Mesenchymal stem cell (in vitro differentiated cells and primary cell): ENCODE measurements at regions not wholly inside any gene's neighbourhood (a gene's known extent, or its start where the extent isn't known, plus 50 kb on each side); places are given as distances from the start of the nearest gene placed in this dataset.
"Not testable (repeated sequence)": the region's sequence is repeated elsewhere in the genome, so short reads cannot be mapped to it uniquely, and the experiment has no call there.

Source experiments
- DNase-seq: peaks from one replicate; pipeline ENCODE4 v3.0.0-alpha.2; 2013
- H2AFZ ChIP-seq: one replicate; pipeline ENCODE4 v1.6.1; 2013; ENCODE audit warnings: low read depth, mild to moderate bottlenecking, control low read depth, inconsistent platforms, low read length, moderate library complexity
- H2AK5ac ChIP-seq: 2 replicates; pipeline ENCODE4 v1.6.1; 2013; ENCODE audit warnings: low read length, moderate library complexity, mild to moderate bottlenecking, inconsistent platforms; ENCODE audit not compliant: severe bottlenecking
- H2BK120ac ChIP-seq: one replicate; pipeline ENCODE4 v1.6.1; 2013; ENCODE audit warnings: low read depth, mild to moderate bottlenecking, inconsistent platforms, low read length, moderate library complexity
- H2BK12ac ChIP-seq, 2 experiments: one replicate each; pipeline ENCODE4 v1.6.1; 2013; ENCODE audit warnings: inconsistent platforms in 2 of 2, low read length in 2 of 2, mild to moderate bottlenecking in 2 of 2, moderate library complexity in 2 of 2, control low read depth in 1 of 2
- H2BK15ac ChIP-seq: one replicate; pipeline ENCODE4 v1.6.1; 2013; ENCODE audit warnings: mild to moderate bottlenecking, low read depth, inconsistent platforms; ENCODE audit not compliant: poor library complexity, severe bottlenecking
- H2BK5ac ChIP-seq: 2 replicates; pipeline ENCODE4 v1.6.1; 2013; ENCODE audit warnings: low read depth, mild to moderate bottlenecking, low read length, control low read depth, inconsistent platforms; ENCODE audit not compliant: poor library complexity, severe bottlenecking
- H3K14ac ChIP-seq, 2 experiments: one replicate each; pipeline ENCODE4 v1.6.1; 2013; ENCODE audit warnings: inconsistent platforms in 2 of 2, low read length in 2 of 2, control low read depth in 1 of 2, mild to moderate bottlenecking in 1 of 2, moderate library complexity in 1 of 2
- H3K18ac ChIP-seq, 2 experiments: one replicate each; pipeline ENCODE4 v1.6.1; 2013; ENCODE audit warnings: inconsistent platforms in 2 of 2, low read length in 2 of 2, control low read depth in 1 of 2, low read depth in 1 of 2, mild to moderate bottlenecking in 1 of 2
- H3K23ac ChIP-seq, 2 experiments: one replicate each; pipeline ENCODE4 v1.6.1; 2013; ENCODE audit warnings: inconsistent platforms in 2 of 2, low read length in 2 of 2, mild to moderate bottlenecking in 2 of 2, moderate library complexity in 2 of 2, control low read depth in 1 of 2
- H3K27ac ChIP-seq: 2 replicates; pipeline ENCODE4 v1.5.1; 2013; ENCODE audit warnings: mild to moderate bottlenecking, moderate library complexity, low read length, control low read depth, inconsistent platforms; ENCODE audit not compliant: poor library complexity, severe bottlenecking
- H3K27me3 ChIP-seq, 2 experiments: 2 replicates each; pipeline versions ENCODE4 v1.6.1 to v1.7.0; 2013; ENCODE audit warnings: low read length in 2 of 2, mild to moderate bottlenecking in 2 of 2, moderate library complexity in 2 of 2, control low read depth in 1 of 2, inconsistent platforms in 1 of 2; ENCODE audit not compliant: control insufficient read depth in 1 of 2, insufficient read depth in 1 of 2
- H3K36me3 ChIP-seq, 2 experiments: 2 replicates each; pipeline versions ENCODE4 v1.6.1 to v1.7.0; 2013; ENCODE audit warnings: low read length in 2 of 2, control low read depth in 1 of 2, inconsistent platforms in 1 of 2, low read depth in 1 of 2, mild to moderate bottlenecking in 1 of 2; ENCODE audit not compliant: insufficient read depth in 2 of 2, control insufficient read depth in 1 of 2
- H3K4ac ChIP-seq, 2 experiments: one replicate each; pipeline ENCODE4 v1.6.1; 2013; ENCODE audit warnings: inconsistent platforms in 2 of 2, low read length in 2 of 2, mild to moderate bottlenecking in 2 of 2, moderate library complexity in 2 of 2, control low read depth in 1 of 2, low read depth in 1 of 2
- H3K4me1 ChIP-seq: 2 replicates; pipeline ENCODE4 v1.6.1; 2013; ENCODE audit warnings: low read depth, low read length, control low read depth; ENCODE audit not compliant: control insufficient read depth, insufficient read depth
- H3K4me2 ChIP-seq: 2 replicates; pipeline ENCODE4 v1.6.1; 2013; ENCODE audit warnings: low read length, mild to moderate bottlenecking, inconsistent platforms; ENCODE audit not compliant: poor library complexity, severe bottlenecking
- H3K4me3 ChIP-seq, 2 experiments: 2 replicates each; pipeline versions ENCODE4 v1.5.1 to v1.7.0; 2013; ENCODE audit warnings: low read length in 2 of 2, mild to moderate bottlenecking in 2 of 2, control low read depth in 1 of 2, low read depth in 1 of 2; ENCODE audit not compliant: insufficient read depth in 1 of 2
- H3K79me1 ChIP-seq: replicated peaks from 2 replicates; pipeline ENCODE4 v1.6.1; 2013; ENCODE audit warnings: mild to moderate bottlenecking, control low read depth, low read length, inconsistent platforms; ENCODE audit not compliant: poor library complexity, severe bottlenecking
- H3K9ac ChIP-seq: 2 replicates; pipeline ENCODE4 v1.7.0; 2013; ENCODE audit warnings: mild to moderate bottlenecking, low read length, moderate library complexity
- H3K9me3 ChIP-seq: 2 replicates; pipeline ENCODE4 v1.7.0; 2013; ENCODE audit warnings: mild to moderate bottlenecking, low read length; ENCODE audit not compliant: control insufficient read depth
- H4K8ac ChIP-seq: one replicate; pipeline ENCODE4 v1.6.1; 2013; ENCODE audit warnings: inconsistent platforms, mild to moderate bottlenecking, low read length, moderate library complexity
- H4K91ac ChIP-seq: one replicate; pipeline ENCODE4 v1.6.1; 2013; ENCODE audit warnings: mild to moderate bottlenecking, low read length, inconsistent platforms
- WGBS: methylation state at CpG from one replicate; pipeline ENCODE4 v1.1.7; 2013; ENCODE audit warnings: mixed read lengths; 5-methylcytosine and 5-hydroxymethylcytosine counted together

DNA sequence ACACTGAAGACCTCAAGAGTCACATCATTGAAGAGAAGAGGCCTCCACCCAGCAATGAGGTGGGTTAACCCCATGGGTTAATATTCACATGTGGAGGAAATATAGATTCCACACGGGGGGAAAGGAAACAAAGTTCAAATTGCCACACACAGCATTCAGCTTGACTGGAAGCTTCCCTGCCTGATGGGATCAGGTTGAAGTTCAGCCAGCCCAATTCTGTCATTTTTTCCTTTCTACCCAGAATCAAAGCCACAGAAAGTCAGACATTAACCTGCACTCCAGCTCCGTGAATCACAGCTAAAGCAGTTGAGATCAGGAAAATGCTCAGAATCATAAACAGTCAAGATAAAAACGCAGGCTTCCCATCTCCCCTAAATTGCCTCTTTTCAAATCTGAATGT is 208.7 kb upstream of the OBI1 start:
- Histone ChIP-seq H4K91ac (no peak overlapping the region), H2BK120ac (no peak overlapping the region), H4K8ac (no peak overlapping the region), H3K14ac (no peak overlapping the region), H2BK15ac (no peak overlapping the region), H2BK5ac (no peak overlapping the region), H3K23ac (no peak overlapping the region), H3K18ac (no peak overlapping the region), H3K4me3 (no peak overlapping the region), H2AFZ (no peak overlapping the region), H3K4ac (no peak overlapping the region), H2AK5ac (no peak overlapping the region), H3K4me2 (no peak overlapping the region), H3K9me3 (peaks cover 4% of the 10 kb centered on the region), H3K79me1 (no peaks in the 10 kb centered on the region), H3K36me3 (no peaks in the 10 kb centered on the region), H3K27me3 (no peaks in the 10 kb centered on the region), H3K27ac (no peak overlapping the region), H3K4me1 (no peaks in the 10 kb centered on the region), H3K9ac (no peak overlapping the region), H2BK12ac (no peak overlapping the region)
- 75% methylated on average over 2 of the region's 3 CpGs for WGBS
- DNase-seq, result no peak

DNA sequence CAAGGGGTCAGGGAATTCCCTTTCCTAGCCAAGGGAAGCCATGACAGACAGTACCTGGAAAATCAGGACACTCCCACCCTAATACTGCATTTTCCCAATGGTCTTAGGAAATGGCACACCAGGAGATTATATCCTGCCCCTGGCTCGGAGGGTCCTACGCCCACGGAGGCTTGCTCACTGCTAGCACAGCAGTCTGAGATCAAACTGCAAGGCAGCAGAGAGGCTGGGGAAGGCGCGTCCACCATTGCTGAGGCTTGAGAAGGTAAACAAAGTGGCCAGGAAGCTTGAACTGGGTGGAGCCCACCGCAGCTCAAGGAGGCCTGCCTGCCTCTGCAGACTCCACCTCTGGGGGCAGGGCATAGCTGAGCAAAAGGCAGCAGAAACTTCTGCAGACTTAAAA is 207.1 kb upstream of the OBI1 start:
- not testable (repeated sequence) for H3K14ac ChIP-seq, H2AFZ ChIP-seq, H3K4ac ChIP-seq, H2BK120ac ChIP-seq, H3K79me1 ChIP-seq, H3K36me3 ChIP-seq, H3K4me1 ChIP-seq, H2AK5ac ChIP-seq, H3K4me3 ChIP-seq, H3K9ac ChIP-seq, H4K8ac ChIP-seq, DNase-seq, H2BK12ac ChIP-seq, H3K9me3 ChIP-seq, H3K27ac ChIP-seq, H3K18ac ChIP-seq, H3K4me2 ChIP-seq, H4K91ac ChIP-seq, H2BK5ac ChIP-seq, H3K23ac ChIP-seq, H3K27me3 ChIP-seq, H2BK15ac ChIP-seq
- WGBS, result 57% methylated on average over 5 of the region's 6 CpGs

DNA sequence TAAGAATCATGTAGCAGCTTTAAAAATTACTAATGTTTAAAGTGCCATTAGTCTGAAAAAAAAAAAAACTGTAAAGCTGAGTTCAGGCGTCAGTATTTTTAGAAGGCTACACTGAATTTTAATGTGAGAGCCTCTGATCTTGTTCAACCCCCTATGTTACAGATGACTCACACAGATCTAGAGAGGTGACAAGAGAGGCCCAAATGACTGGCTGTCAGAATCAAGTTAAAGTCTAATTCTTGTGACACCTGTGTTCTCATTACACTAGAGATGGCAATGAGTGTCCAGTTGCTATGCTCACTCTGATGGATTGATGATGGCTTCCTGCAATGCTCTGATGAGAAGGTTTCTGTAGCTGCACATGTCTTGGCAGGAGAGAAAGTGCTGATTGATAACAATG is 203.5 kb upstream of the OBI1 start:
- no peak for DNase-seq
- Histone ChIP-seq H3K9me3 (peaks cover 4% of the 10 kb centered on the region), H3K14ac (no peak overlapping the region), H3K79me1 (no peaks in the 10 kb centered on the region), H2BK120ac (no peak overlapping the region), H3K9ac (no peak overlapping the region), H3K36me3 (no peaks in the 10 kb centered on the region), H3K4me2 (no peak overlapping the region), H4K8ac (no peak overlapping the region), H2AK5ac (no peak overlapping the region), H3K4me1 (no peaks in the 10 kb centered on the region), H2AFZ (no peak overlapping the region), H2BK12ac (no peak overlapping the region), H3K18ac (no peak overlapping the region), H2BK15ac (no peak overlapping the region), H4K91ac (no peak overlapping the region), H3K23ac (no peak overlapping the region), H3K4ac (no peak overlapping the region), H3K27ac (no peak overlapping the region), H3K4me3 (no peak overlapping the region), H2BK5ac (no peak overlapping the region), H3K27me3 (no peaks in the 10 kb centered on the region)
- no CpG with 5 or more reads among the region's 1 CpG for WGBS

DNA sequence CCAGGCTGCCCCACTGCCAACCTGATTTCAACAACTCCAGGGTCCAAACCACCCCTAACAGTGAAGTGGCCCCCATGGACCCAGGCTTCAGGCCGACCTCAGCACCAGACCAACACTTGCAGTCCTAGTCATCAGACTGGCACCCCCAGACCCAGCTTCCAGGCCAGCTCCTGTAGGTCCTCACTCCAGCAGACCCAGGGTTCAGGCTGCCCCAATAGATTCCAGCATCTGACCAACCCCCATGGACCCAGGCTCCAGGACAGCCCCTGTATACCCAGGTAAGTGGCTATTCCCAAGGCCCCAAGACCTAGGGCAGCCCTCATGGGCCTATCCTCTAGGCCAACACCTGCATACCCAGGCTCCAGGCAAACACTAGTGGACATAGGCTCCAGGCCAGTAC is 193.8 kb upstream of the OBI1 start:
- WGBS, result 58% methylated on average over 1 of the region's 1 CpG
- H4K8ac ChIP-seq, result no peak overlapping the region

More for the DNA sequence above, 193.8 kb upstream of the OBI1 start:
- no peaks in the 10 kb centered on the region for H3K4me1 ChIP-seq
- no peak overlapping the region for H3K23ac ChIP-seq
- H2AK5ac ChIP-seq, result no peak overlapping the region
- no peak overlapping the region for H2BK5ac ChIP-seq
- no peak overlapping the region for H3K27ac ChIP-seq
- no peak overlapping the region for H3K4ac ChIP-seq
- H2BK120ac ChIP-seq, result no peak overlapping the region
- H4K91ac ChIP-seq, result no peak overlapping the region
- no peaks in the 10 kb centered on the region for H3K36me3 ChIP-seq
- H2BK12ac ChIP-seq, result no peak overlapping the region
- H3K4me3 ChIP-seq, result no peak overlapping the region
- no peak overlapping the region for H3K18ac ChIP-seq
- H3K14ac ChIP-seq, result no peak overlapping the region
- no peak overlapping the region for H3K4me2 ChIP-seq
- H3K27me3 ChIP-seq, result no peaks in the 10 kb centered on the region
- H3K9ac ChIP-seq, result no peak overlapping the region
- no peaks in the 10 kb centered on the region for H3K79me1 ChIP-seq
- no peak for DNase-seq
- H2AFZ ChIP-seq, result no peak overlapping the region
- H3K9me3 ChIP-seq, result peaks cover 16% of the 10 kb centered on the region
- no peak overlapping the region for H2BK15ac ChIP-seq
